ENCODE measurements at regions not wholly inside any gene's neighbourhood (a gene's known extent, or its start where the extent isn't known, plus 50 kb on each side); places are given as distances from the start of the nearest gene placed in this dataset.
"Not testable (repeated sequence)": the region's sequence is repeated elsewhere in the genome, so short reads cannot be mapped to it uniquely, and the experiment has no call there.

DNA sequence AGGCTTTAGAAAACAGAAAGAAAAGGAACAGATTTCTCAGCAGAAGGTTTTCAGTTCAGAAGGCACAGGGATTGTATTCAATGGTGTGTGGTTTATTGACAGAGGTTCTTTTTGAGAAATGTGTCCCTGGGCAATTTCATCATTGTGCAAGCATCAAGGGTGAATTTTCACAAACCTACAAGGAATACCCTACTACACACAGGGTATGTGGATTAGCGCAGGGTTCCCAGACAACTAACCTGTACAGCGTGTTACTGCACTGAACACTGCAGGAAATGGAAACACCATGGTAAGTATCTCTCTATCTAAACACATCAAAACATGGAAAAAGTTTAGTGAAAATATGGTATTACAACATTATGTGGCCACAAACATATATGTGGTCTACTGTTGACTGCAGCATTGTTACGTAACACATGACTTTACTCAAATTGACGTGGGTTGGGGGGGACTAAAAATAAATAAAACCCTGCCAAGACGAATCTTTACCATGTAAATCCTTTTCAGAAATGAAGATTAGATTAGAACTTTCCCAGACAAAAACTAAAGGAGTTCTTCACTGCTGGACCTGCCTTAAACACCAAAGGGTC lies 893.1 kb downstream of the TMEM121 start:
- intact Hi-C loops (cut with micrococcal nuclease) (no loop called here), dilution Hi-C loops (cut with MboI; ENCODE audit: extremely low pct_ligation_motif_present, low sequenced_read_pairs) (no loop called here)
- no peak overlapping the region for H3K4me3 ChIP-seq (replicated peaks in 1 of 3; ENCODE audit: insufficient read depth in 1 of 3, low read depth in 1 of 3, low read length in 3 of 3)
- H4K20me1 ChIP-seq (replicated peaks; ENCODE audit: control insufficient read depth, extremely low read depth, insufficient read depth, low read length), result no peaks in the 10 kb centered on the region
- TF ChIP-seq FOS (IDR thresholded peaks at IDR 0.05; ENCODE audit: borderline replicate concordance, insufficient read depth, low read length) (no peak), JUN (IDR thresholded peaks at IDR 0.05; ENCODE audit: borderline replicate concordance, insufficient read depth, insufficient read length, low read depth) (no peak), MYC (IDR thresholded peaks at IDR 0.05; ENCODE audit: low read depth, low read length) (no peak), POLR2AphosphoS5 (IDR thresholded peaks at IDR 0.05; ENCODE audit: insufficient read depth, low read depth, low read length) (no peak), POLR2A (IDR thresholded peaks at IDR 0.05; ENCODE audit: low read depth, low read length) (no peak), EZH2 (IDR thresholded peaks at IDR 0.05; ENCODE audit: borderline replicate concordance, low read depth, low read length, severe bottlenecking) (no peak), GATA2 (IDR thresholded peaks at IDR 0.05; ENCODE audit: insufficient read depth, insufficient read length, low read depth, low read length) (no peak)
- TF ChIP-seq, protein P1, sequence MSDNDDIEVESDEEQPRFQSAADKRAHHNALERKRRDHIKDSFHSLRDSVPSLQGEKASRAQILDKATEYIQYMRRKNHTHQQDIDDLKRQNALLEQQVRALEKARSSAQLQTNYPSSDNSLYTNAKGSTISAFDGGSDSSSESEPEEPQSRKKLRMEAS (IDR thresholded peaks at IDR 0.05; ENCODE audit: insufficient read depth, insufficient read length), result no peak
- TF ChIP-seq, protein P2, sequence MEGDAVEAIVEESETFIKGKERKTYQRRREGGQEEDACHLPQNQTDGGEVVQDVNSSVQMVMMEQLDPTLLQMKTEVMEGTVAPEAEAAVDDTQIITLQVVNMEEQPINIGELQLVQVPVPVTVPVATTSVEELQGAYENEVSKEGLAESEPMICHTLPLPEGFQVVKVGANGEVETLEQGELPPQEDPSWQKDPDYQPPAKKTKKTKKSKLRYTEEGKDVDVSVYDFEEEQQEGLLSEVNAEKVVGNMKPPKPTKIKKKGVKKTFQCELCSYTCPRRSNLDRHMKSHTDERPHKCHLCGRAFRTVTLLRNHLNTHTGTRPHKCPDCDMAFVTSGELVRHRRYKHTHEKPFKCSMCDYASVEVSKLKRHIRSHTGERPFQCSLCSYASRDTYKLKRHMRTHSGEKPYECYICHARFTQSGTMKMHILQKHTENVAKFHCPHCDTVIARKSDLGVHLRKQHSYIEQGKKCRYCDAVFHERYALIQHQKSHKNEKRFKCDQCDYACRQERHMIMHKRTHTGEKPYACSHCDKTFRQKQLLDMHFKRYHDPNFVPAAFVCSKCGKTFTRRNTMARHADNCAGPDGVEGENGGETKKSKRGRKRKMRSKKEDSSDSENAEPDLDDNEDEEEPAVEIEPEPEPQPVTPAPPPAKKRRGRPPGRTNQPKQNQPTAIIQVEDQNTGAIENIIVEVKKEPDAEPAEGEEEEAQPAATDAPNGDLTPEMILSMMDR (IDR thresholded peaks at IDR 0.05; ENCODE audit: extremely low read depth in 1 of 2, insufficient read depth in 1 of 2, low read depth in 1 of 2, low read length in 2 of 2), result no peak
- no peaks in the 10 kb centered on the region for H3K36me3 ChIP-seq (ENCODE audit: control insufficient read depth in 2 of 2, extremely low read depth in 1 of 2, insufficient read depth in 2 of 2, low read length in 2 of 2)
- no peak overlapping the region for H2AFZ ChIP-seq (ENCODE audit: low read depth, low read length)
- CTCF ChIA-PET, result no interaction called here
- H3K27ac ChIP-seq (ENCODE audit: insufficient read depth, low read depth, low read length), result no peak overlapping the region
- H3K4me1 ChIP-seq (ENCODE audit: control insufficient read depth, extremely low read depth, insufficient read depth, low read length), result no peaks in the 10 kb centered on the region
- POLR2A ChIA-PET, result no interaction called here
- no peaks in the 10 kb centered on the region for H3K27me3 ChIP-seq (ENCODE audit: control insufficient read depth in 2 of 2, insufficient read depth in 2 of 2, low read length in 2 of 2)
- no peak overlapping the region for H3K4me2 ChIP-seq (ENCODE audit: insufficient read depth, low read length)
- no peaks in the 10 kb centered on the region for H3K9me1 ChIP-seq (replicated peaks; ENCODE audit: control insufficient read depth, extremely low read depth, insufficient read depth, low read length)
- FAIRE-seq, result no peak
- H3K9ac ChIP-seq (replicated peaks; ENCODE audit: extremely low read depth, insufficient read depth, low read length), result no peak overlapping the region
- no peak for DNase-seq (ENCODE audit: low read depth, low spot score)
- BruUV-seq (replicated peaks), result no TSS peak
- H3K79me2 ChIP-seq (ENCODE audit: control insufficient read depth, insufficient read depth, low read length), result no peaks in the 10 kb centered on the region
- H3K9me3 ChIP-seq (replicated peaks; ENCODE audit: control insufficient read depth, insufficient read depth, low read length), result no peaks in the 10 kb centered on the region

DNA sequence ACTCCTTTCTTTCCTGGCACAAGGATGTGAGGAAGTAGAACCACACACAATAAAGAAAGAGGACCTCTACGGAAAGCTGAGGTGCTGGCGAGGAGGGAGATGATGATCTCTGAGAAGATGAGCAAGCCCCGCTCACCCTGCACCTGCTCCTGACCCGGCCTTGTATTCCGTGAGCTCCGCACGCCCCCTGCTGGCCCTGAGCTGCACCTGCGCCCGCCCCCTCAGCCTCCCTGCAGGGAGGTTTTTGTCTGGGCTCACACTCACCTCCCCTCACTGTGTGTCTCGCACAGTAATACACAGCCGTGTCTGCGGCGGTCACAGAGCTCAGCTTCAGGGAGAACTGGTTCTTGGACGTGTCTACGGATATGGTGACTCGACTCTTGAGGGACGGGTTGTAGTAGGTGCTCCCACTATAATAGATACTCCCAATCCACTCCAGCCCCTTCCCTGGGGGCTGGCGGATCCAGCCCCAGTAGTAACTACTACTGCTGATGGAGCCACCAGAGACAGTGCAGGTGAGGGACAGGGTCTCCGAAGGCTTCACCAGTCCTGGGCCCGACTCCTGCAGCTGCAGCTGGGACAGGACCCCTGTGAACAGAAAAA lies 895.1 kb downstream of the TMEM121 start:
- intact Hi-C loops (cut with micrococcal nuclease); CTCF ChIA-PET; FAIRE-seq; H3K4me2 ChIP-seq (ENCODE audit: insufficient read depth, low read length); H3K27ac ChIP-seq (ENCODE audit: insufficient read depth, low read depth, low read length); H3K9me1 ChIP-seq (replicated peaks; ENCODE audit: control insufficient read depth, extremely low read depth, insufficient read depth, low read length); H4K20me1 ChIP-seq (replicated peaks; ENCODE audit: control insufficient read depth, extremely low read depth, insufficient read depth, low read length); H3K4me1 ChIP-seq (ENCODE audit: control insufficient read depth, extremely low read depth, insufficient read depth, low read length); H3K9ac ChIP-seq (replicated peaks; ENCODE audit: extremely low read depth, insufficient read depth, low read length); H3K4me3 ChIP-seq (replicated peaks in 1 of 3; ENCODE audit: insufficient read depth in 1 of 3, low read depth in 1 of 3, low read length in 3 of 3); H3K36me3 ChIP-seq (ENCODE audit: control insufficient read depth in 2 of 2, extremely low read depth in 1 of 2, insufficient read depth in 2 of 2, low read length in 2 of 2); H3K27me3 ChIP-seq (ENCODE audit: control insufficient read depth in 2 of 2, insufficient read depth in 2 of 2, low read length in 2 of 2); H3K79me2 ChIP-seq (ENCODE audit: control insufficient read depth, insufficient read depth, low read length); H2AFZ ChIP-seq (ENCODE audit: low read depth, low read length); dilution Hi-C loops (cut with MboI; ENCODE audit: extremely low pct_ligation_motif_present, low sequenced_read_pairs); POLR2A ChIA-PET; DNase-seq (ENCODE audit: low read depth, low spot score); H3K9me3 ChIP-seq (replicated peaks; ENCODE audit: control insufficient read depth, insufficient read depth, low read length); BruUV-seq (replicated peaks): not testable (repeated sequence)

Measured in endothelial cell of umbilical vein (primary cell).